ENCODE measurements at regions not wholly inside any gene's neighbourhood (a gene's known extent, or its start where the extent isn't known, plus 50 kb on each side); places are given as distances from the start of the nearest gene placed in this dataset.
"Not testable (repeated sequence)": the region's sequence is repeated elsewhere in the genome, so short reads cannot be mapped to it uniquely, and the experiment has no call there.

DNA sequence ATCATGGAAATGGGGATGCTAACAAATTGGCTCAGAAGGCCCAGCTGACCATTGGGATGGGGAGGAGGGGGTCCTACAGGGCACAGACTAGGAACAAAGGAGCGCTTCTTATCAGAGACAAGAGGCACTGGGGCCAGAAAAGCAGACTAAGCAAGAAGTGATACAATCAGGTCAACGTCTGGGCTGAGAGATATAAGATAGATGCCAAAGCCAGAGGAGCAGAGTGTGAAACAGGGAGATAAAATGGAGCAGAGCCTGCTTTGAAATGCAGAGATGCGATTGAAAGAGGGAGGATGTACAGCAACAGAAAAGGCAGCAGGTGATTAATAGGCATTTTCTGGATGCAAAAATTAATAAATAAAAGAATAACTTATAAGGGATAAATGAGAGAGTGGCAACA is 127.5 kb upstream of the SAMSN1 start:
- no peak for DNase-seq (ENCODE audit: low spot score, unreplicated experiment)
- no peaks in the 10 kb centered on the region for H3K4me1 Mint-ChIP-seq (ENCODE audit: low read depth)
- no peak overlapping the region for H3K27ac Mint-ChIP-seq
- no peaks in the 10 kb centered on the region for H3K27me3 Mint-ChIP-seq
- TF ChIP-seq, protein P1, sequence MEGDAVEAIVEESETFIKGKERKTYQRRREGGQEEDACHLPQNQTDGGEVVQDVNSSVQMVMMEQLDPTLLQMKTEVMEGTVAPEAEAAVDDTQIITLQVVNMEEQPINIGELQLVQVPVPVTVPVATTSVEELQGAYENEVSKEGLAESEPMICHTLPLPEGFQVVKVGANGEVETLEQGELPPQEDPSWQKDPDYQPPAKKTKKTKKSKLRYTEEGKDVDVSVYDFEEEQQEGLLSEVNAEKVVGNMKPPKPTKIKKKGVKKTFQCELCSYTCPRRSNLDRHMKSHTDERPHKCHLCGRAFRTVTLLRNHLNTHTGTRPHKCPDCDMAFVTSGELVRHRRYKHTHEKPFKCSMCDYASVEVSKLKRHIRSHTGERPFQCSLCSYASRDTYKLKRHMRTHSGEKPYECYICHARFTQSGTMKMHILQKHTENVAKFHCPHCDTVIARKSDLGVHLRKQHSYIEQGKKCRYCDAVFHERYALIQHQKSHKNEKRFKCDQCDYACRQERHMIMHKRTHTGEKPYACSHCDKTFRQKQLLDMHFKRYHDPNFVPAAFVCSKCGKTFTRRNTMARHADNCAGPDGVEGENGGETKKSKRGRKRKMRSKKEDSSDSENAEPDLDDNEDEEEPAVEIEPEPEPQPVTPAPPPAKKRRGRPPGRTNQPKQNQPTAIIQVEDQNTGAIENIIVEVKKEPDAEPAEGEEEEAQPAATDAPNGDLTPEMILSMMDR (IDR thresholded peaks at IDR 0.05; ENCODE audit: unreplicated experiment), result no peak
- no peaks in the 10 kb centered on the region for H3K36me3 Mint-ChIP-seq (ENCODE audit: insufficient read depth)
- H3K9me3 Mint-ChIP-seq (ENCODE audit: low read depth), result peaks cover under 1% of the 10 kb centered on the region
- H3K4me3 Mint-ChIP-seq (ENCODE audit: low read depth), result no peak overlapping the region

DNA sequence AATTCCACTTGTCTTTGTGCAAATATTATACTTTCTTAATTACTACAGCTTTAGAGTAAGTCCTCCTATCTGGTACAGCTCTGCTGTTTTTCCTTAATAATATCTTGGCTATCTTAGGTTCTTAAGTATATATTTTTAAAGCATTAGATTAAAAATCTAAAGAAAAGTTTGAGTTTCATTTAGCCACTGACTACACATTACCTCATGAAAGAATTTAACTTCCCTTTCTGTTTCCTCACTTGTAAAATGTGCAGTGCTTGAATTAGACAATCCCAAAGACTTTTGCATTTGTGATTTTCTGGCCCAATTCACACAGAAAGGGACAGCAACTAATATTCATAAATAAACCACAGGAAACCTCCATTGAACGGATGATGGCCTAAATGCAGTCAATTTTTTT is 126.4 kb upstream of the SAMSN1 start:
- Mint-ChIP-seq H3K27ac (no peak overlapping the region), H3K4me3 (ENCODE audit: low read depth) (no peak overlapping the region), H3K9me3 (ENCODE audit: low read depth) (peaks cover 7% of the 10 kb centered on the region), H3K36me3 (ENCODE audit: insufficient read depth) (no peaks in the 10 kb centered on the region), H3K4me1 (ENCODE audit: low read depth) (no peaks in the 10 kb centered on the region), H3K27me3 (no peaks in the 10 kb centered on the region)
- DNase-seq (ENCODE audit: low spot score, unreplicated experiment), result no peak
- TF ChIP-seq, protein P1 (IDR thresholded peaks at IDR 0.05; ENCODE audit: unreplicated experiment), result no peak

DNA sequence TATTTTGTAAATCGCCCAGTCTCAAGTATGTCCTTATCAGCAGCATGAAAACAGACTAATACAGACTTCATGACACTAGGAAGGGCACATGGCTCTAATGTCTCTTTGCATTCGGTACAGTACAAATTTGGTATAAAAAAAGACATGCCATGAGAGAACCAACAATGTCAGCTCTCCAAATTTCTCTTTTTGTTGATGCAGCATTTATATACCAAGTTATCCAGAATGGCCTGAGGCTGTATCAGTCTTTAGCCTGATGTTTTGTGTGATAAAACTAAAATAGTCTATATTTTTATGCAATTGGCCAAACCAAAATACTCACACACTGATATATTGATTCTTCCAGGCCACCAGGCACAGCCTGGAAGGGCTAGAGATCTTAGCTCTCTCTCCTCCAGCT is 124.3 kb upstream of the SAMSN1 start:
- no peaks in the 10 kb centered on the region for H3K27me3 Mint-ChIP-seq
- H3K4me3 Mint-ChIP-seq (ENCODE audit: low read depth), result no peak overlapping the region
- H3K27ac Mint-ChIP-seq, result no peak overlapping the region
- peaks cover 7% of the 10 kb centered on the region for H3K9me3 Mint-ChIP-seq (ENCODE audit: low read depth)
- no peaks in the 10 kb centered on the region for H3K36me3 Mint-ChIP-seq (ENCODE audit: insufficient read depth)
- no peak for DNase-seq (ENCODE audit: low spot score, unreplicated experiment)
- no peaks in the 10 kb centered on the region for H3K4me1 Mint-ChIP-seq (ENCODE audit: low read depth)
- TF ChIP-seq, protein P1 (IDR thresholded peaks at IDR 0.05; ENCODE audit: unreplicated experiment), result no peak

DNA sequence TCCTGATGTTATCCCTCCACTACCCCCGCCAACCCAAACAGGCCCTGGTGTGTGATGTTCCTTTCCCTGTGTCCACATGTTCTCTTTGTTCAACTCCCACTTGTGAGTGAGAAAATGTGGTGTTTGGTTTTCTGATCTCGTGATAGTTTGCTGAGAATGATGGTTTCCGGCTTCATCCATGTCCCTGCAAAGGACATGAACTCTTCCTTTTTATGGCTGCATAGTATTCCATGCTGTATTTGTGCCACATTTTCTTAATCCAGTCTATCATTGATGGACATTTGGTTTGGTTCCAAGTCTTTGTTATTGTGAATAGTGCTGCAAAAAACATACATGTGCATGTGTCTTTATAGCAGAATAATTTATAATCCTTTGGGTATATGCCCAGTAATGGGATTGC is 123.0 kb upstream of the SAMSN1 start:
- H3K36me3 Mint-ChIP-seq (ENCODE audit: insufficient read depth); DNase-seq (ENCODE audit: low spot score, unreplicated experiment); H3K4me1 Mint-ChIP-seq (ENCODE audit: low read depth); H3K9me3 Mint-ChIP-seq (ENCODE audit: low read depth); H3K27me3 Mint-ChIP-seq; H3K27ac Mint-ChIP-seq; H3K4me3 Mint-ChIP-seq (ENCODE audit: low read depth): not testable (repeated sequence)

DNA sequence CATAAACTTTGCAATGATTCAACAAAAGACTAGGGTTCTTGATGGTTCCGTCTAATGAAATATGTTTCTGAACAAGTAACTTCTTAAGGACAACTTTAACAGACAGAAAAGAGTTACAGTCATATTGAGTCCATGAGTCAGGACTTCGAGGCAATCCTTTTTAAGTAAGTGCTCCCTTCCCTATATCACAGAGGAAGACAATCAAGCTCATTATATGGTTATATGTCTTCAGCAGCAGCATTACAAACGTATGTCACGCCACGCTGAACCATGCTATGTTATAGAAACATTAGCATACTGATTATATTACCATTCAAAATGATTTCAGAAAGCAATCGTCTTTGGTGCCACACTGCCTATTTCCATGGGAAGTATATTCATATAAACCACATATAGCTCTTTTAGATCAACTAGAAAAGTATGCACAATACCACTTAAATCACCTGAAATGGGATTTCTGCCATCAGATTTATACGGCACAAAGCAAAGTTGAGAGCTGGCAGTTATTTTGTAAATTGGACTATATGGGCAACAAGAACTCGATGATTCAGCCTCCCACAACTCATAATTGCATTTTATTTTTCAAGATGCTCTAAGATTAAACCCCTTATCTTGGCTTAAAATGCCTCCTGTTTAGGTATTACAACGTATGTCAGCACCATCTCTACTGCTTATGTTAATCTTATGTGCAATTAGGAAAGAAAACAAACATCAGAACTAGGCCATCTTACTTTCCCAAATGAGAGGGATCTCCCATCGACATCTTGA is 111.3 kb upstream of the SAMSN1 start:
- no peak for DNase-seq (ENCODE audit: low spot score, unreplicated experiment)
- Mint-ChIP-seq H3K27me3 (no peaks in the 10 kb centered on the region), H3K9me3 (ENCODE audit: low read depth) (no peaks in the 10 kb centered on the region), H3K4me1 (ENCODE audit: low read depth) (no peaks in the 10 kb centered on the region), H3K4me3 (ENCODE audit: low read depth) (no peak overlapping the region), H3K36me3 (ENCODE audit: insufficient read depth) (no peaks in the 10 kb centered on the region), H3K27ac (no peak overlapping the region)
- TF ChIP-seq, protein P1 (IDR thresholded peaks at IDR 0.05; ENCODE audit: unreplicated experiment), result no peak

DNA sequence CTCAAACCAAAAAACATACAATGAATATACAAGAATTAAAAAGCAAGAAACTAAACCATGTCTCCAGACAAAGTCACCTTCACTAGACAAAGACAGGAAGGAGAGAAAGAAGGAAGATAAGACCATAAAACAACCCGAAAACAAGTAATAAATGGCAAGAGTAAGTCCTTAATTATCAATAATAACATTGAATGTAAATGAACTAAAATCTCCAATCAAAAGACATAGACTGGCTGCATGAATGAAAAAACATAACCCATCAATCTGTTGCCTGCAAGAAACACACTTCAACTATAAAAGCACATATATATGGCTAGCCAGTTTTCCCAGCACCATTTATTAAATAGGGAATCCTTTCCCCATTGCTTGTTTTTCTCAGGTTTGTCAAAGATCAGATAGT is 100.8 kb upstream of the SAMSN1 start:
- H3K36me3 Mint-ChIP-seq (ENCODE audit: insufficient read depth), result no peaks in the 10 kb centered on the region

More for the DNA sequence above, 100.8 kb upstream of the SAMSN1 start:
- DNase-seq (ENCODE audit: low spot score, unreplicated experiment), result no peak
- Mint-ChIP-seq H3K9me3 (ENCODE audit: low read depth) (peaks cover 6% of the 10 kb centered on the region), H3K4me1 (ENCODE audit: low read depth) (peaks cover 6% of the 10 kb centered on the region), H3K27ac (no peak overlapping the region), H3K27me3 (no peaks in the 10 kb centered on the region), H3K4me3 (ENCODE audit: low read depth) (no peak overlapping the region)
- TF ChIP-seq, protein P1 (IDR thresholded peaks at IDR 0.05; ENCODE audit: unreplicated experiment), result no peak
